ENCODE measurements at regions not wholly inside any gene's neighbourhood (a gene's known extent, or its start where the extent isn't known, plus 50 kb on each side); places are given as distances from the start of the nearest gene placed in this dataset.

DNA sequence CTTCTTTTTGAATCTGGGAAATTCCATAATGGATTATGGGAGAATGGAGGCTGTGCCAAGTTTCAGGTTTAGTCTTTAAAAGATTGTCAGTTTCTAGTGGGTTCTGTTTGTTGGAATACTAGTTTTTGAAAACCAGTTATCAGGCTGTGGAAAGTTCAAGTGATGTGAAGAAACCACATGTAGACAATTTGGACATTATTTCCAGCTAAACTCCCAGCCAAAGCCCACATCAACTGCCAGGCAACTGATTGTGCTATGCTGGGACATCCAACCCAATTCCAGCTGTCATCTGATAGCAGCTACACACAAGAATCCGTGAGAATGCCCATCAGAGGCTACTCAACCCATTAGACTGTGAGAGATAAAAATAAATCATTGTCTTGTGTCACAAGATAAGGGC is 546.1 kb upstream of the ADAMTS5 start:
- Histone ChIP-seq H3K9me3 (replicated peaks; ENCODE audit: control insufficient read depth, insufficient read depth, low read length) (no peaks in the 10 kb centered on the region), H3K79me2 (ENCODE audit: control insufficient read depth, insufficient read depth, low read length) (no peaks in the 10 kb centered on the region), H3K9me1 (replicated peaks; ENCODE audit: control insufficient read depth, extremely low read depth, insufficient read depth, low read length) (no peaks in the 10 kb centered on the region), H2AFZ (ENCODE audit: low read depth, low read length) (no peak overlapping the region), H3K4me1 (ENCODE audit: control insufficient read depth, extremely low read depth, insufficient read depth, low read length) (no peaks in the 10 kb centered on the region), H3K9ac (replicated peaks; ENCODE audit: extremely low read depth, insufficient read depth, low read length) (no peak overlapping the region), H3K27ac (ENCODE audit: insufficient read depth, low read depth, low read length) (no peak overlapping the region), H3K4me2 (ENCODE audit: insufficient read depth, low read length) (no peak overlapping the region), H3K36me3 (ENCODE audit: control insufficient read depth in 2 of 2, extremely low read depth in 1 of 2, insufficient read depth in 2 of 2, low read length in 2 of 2) (no peaks in the 10 kb centered on the region), H3K27me3 (ENCODE audit: control insufficient read depth in 2 of 2, insufficient read depth in 2 of 2, low read length in 2 of 2) (no peaks in the 10 kb centered on the region), H4K20me1 (replicated peaks; ENCODE audit: control insufficient read depth, extremely low read depth, insufficient read depth, low read length) (no peaks in the 10 kb centered on the region), H3K4me3 (replicated peaks in 1 of 3; ENCODE audit: insufficient read depth in 1 of 3, low read depth in 1 of 3, low read length in 3 of 3) (no peak overlapping the region)
- TF ChIP-seq, protein P1, sequence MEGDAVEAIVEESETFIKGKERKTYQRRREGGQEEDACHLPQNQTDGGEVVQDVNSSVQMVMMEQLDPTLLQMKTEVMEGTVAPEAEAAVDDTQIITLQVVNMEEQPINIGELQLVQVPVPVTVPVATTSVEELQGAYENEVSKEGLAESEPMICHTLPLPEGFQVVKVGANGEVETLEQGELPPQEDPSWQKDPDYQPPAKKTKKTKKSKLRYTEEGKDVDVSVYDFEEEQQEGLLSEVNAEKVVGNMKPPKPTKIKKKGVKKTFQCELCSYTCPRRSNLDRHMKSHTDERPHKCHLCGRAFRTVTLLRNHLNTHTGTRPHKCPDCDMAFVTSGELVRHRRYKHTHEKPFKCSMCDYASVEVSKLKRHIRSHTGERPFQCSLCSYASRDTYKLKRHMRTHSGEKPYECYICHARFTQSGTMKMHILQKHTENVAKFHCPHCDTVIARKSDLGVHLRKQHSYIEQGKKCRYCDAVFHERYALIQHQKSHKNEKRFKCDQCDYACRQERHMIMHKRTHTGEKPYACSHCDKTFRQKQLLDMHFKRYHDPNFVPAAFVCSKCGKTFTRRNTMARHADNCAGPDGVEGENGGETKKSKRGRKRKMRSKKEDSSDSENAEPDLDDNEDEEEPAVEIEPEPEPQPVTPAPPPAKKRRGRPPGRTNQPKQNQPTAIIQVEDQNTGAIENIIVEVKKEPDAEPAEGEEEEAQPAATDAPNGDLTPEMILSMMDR (IDR thresholded peaks at IDR 0.05; ENCODE audit: extremely low read depth in 1 of 2, insufficient read depth in 1 of 2, low read depth in 1 of 2, low read length in 2 of 2): no peak
- dilution Hi-C loops (cut with MboI; ENCODE audit: extremely low pct_ligation_motif_present, low sequenced_read_pairs): no loop called here
- no TSS peak for BruUV-seq (replicated peaks)
- ChIA-PET CTCF (no interaction called here), POLR2A (interaction anchor here (0.5 kb wide), 1 partner anchor 30 kb away, joined by 4 read pairs; no protein-coding TSS in a partner anchor)
- intact Hi-C loops (cut with micrococcal nuclease): no loop called here
- DNase-seq (ENCODE audit: low read depth, low spot score): no peak
- FAIRE-seq: no peak

DNA sequence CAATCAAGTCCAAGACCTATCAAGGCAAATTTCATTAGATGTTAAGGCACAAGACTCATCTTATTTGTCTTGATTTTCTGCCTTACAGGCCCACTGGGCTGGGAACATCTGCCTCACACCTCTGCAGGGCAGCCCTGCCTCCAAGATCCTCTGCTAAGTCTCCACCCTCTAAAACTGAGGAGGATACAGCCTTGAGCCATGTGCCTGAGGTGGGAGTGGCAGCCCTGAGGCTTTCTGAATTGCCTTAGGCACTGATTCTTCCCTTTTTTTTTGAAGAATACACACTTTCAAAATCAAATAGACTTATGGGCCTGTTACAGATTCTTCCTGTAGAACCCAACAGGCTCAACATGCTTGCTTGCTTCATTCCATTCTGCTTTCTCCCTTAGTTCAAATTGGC is 544.3 kb upstream of the ADAMTS5 start:
- no peaks in the 10 kb centered on the region for H4K20me1 ChIP-seq (replicated peaks; ENCODE audit: control insufficient read depth, extremely low read depth, insufficient read depth, low read length)
- dilution Hi-C loops (cut with MboI; ENCODE audit: extremely low pct_ligation_motif_present, low sequenced_read_pairs): no loop called here
- H3K4me1 ChIP-seq (ENCODE audit: control insufficient read depth, extremely low read depth, insufficient read depth, low read length): no peaks in the 10 kb centered on the region
- BruUV-seq (replicated peaks): no TSS peak
- no peaks in the 10 kb centered on the region for H3K9me1 ChIP-seq (replicated peaks; ENCODE audit: control insufficient read depth, extremely low read depth, insufficient read depth, low read length)
- TF ChIP-seq FOS (IDR thresholded peaks at IDR 0.05; ENCODE audit: borderline replicate concordance, insufficient read depth, low read length) (no peak), POLR2AphosphoS5 (IDR thresholded peaks at IDR 0.05; ENCODE audit: insufficient read depth, low read depth, low read length) (no peak), POLR2A (IDR thresholded peaks at IDR 0.05; ENCODE audit: low read depth, low read length) (no peak), EZH2 (IDR thresholded peaks at IDR 0.05; ENCODE audit: borderline replicate concordance, low read depth, low read length, severe bottlenecking) (no peak), JUN (IDR thresholded peaks at IDR 0.05; ENCODE audit: borderline replicate concordance, insufficient read depth, insufficient read length, low read depth) (no peak), GATA2 (IDR thresholded peaks at IDR 0.05; ENCODE audit: insufficient read depth, insufficient read length, low read depth, low read length) (no peak), MYC (IDR thresholded peaks at IDR 0.05; ENCODE audit: low read depth, low read length) (no peak)
- TF ChIP-seq, protein P2, sequence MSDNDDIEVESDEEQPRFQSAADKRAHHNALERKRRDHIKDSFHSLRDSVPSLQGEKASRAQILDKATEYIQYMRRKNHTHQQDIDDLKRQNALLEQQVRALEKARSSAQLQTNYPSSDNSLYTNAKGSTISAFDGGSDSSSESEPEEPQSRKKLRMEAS (IDR thresholded peaks at IDR 0.05; ENCODE audit: insufficient read depth, insufficient read length): no peak
- TF ChIP-seq, protein P1 (IDR thresholded peaks at IDR 0.05; ENCODE audit: extremely low read depth in 1 of 2, insufficient read depth in 1 of 2, low read depth in 1 of 2, low read length in 2 of 2): no peak
- H3K9me3 ChIP-seq (replicated peaks; ENCODE audit: control insufficient read depth, insufficient read depth, low read length): no peaks in the 10 kb centered on the region
- no peak overlapping the region for H3K27ac ChIP-seq (ENCODE audit: insufficient read depth, low read depth, low read length)
- ChIA-PET POLR2A (no interaction called here), CTCF (no interaction called here)
- DNase-seq (ENCODE audit: low read depth, low spot score): no peak
- no peak overlapping the region for H3K4me2 ChIP-seq (ENCODE audit: insufficient read depth, low read length)
- no peaks in the 10 kb centered on the region for H3K27me3 ChIP-seq (ENCODE audit: control insufficient read depth in 2 of 2, insufficient read depth in 2 of 2, low read length in 2 of 2)
- no peak for FAIRE-seq
- no peak overlapping the region for H3K9ac ChIP-seq (replicated peaks; ENCODE audit: extremely low read depth, insufficient read depth, low read length)
- H2AFZ ChIP-seq (ENCODE audit: low read depth, low read length): no peak overlapping the region
- no peaks in the 10 kb centered on the region for H3K36me3 ChIP-seq (ENCODE audit: control insufficient read depth in 2 of 2, extremely low read depth in 1 of 2, insufficient read depth in 2 of 2, low read length in 2 of 2)
- intact Hi-C loops (cut with micrococcal nuclease): no loop called here
- H3K4me3 ChIP-seq (replicated peaks in 1 of 3; ENCODE audit: insufficient read depth in 1 of 3, low read depth in 1 of 3, low read length in 3 of 3): no peak overlapping the region
- no peaks in the 10 kb centered on the region for H3K79me2 ChIP-seq (ENCODE audit: control insufficient read depth, insufficient read depth, low read length)
